ENCODE measurements at regions not wholly inside any gene's neighbourhood (a gene's known extent, or its start where the extent isn't known, plus 50 kb on each side); places are given as distances from the start of the nearest gene placed in this dataset.

GRCh38 chrX:99938464-99938863 lies 471.6 kb downstream of the PCDH19 start:
- TF ChIP-seq, protein P1, sequence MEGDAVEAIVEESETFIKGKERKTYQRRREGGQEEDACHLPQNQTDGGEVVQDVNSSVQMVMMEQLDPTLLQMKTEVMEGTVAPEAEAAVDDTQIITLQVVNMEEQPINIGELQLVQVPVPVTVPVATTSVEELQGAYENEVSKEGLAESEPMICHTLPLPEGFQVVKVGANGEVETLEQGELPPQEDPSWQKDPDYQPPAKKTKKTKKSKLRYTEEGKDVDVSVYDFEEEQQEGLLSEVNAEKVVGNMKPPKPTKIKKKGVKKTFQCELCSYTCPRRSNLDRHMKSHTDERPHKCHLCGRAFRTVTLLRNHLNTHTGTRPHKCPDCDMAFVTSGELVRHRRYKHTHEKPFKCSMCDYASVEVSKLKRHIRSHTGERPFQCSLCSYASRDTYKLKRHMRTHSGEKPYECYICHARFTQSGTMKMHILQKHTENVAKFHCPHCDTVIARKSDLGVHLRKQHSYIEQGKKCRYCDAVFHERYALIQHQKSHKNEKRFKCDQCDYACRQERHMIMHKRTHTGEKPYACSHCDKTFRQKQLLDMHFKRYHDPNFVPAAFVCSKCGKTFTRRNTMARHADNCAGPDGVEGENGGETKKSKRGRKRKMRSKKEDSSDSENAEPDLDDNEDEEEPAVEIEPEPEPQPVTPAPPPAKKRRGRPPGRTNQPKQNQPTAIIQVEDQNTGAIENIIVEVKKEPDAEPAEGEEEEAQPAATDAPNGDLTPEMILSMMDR (conservative IDR thresholded peaks at IDR 0.05; ENCODE audit: low read depth, low read length): no peak
- TF ChIP-seq EZH2 (IDR thresholded peaks at IDR 0.05; ENCODE audit: low read length, unreplicated experiment): no peak
